CD1c-positive myeloid dendritic cell (primary cell): ENCODE measurements at regions not wholly inside any gene's neighbourhood (a gene's known extent, or its start where the extent isn't known, plus 50 kb on each side); places are given as distances from the start of the nearest gene placed in this dataset.

Experiments used
- DNase-seq: peaks from one replicate; pipeline ENCODE4 v3.0.0-alpha.2; 2016; ENCODE audit errors: extremely low spot score

- no peak for DNase-seq
Observed at GRCh38 chr7:88431882-88432281, 125.2 kb upstream of the STEAP4 start.

DNA sequence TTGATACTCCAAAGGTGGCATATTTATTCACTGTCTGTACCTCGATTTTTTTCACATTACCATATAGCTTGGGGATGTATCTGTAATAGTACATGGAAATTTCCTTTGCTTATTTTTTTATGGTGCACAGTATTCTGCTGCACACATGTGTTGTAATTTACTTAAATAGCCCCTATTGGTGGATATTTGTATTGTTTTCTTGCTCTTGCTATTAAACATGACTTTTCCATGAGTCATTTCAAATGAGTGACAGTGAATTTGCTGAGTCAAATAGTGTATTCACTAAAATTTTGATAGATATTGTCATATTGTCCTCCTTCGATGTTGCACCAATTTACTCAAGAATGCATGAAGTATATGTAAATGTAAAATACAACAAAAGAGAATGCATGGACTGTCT is 122.7 kb upstream of the STEAP4 start:
- DNase-seq: no peak

DNA sequence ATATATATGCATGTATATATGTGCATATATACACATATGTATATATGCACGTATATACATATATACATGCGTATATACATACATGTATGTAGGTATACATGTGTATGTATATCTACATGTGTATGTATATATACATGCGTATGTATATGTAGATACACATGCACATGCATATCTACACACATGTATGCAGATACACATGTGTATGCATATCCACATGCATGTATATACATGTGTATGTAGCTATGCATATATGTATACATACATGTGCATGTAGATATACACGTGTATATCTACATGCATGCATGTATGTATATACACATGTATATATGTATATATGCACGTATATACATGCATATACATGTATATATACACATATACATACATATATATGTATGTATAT is 95.8 kb upstream of the STEAP4 start:
- DNase-seq: no peak

- peak; percentile 52 for DNase-seq
Observed at GRCh38 chr7:88401009-88401623, 94.4 kb upstream of the STEAP4 start.

DNA sequence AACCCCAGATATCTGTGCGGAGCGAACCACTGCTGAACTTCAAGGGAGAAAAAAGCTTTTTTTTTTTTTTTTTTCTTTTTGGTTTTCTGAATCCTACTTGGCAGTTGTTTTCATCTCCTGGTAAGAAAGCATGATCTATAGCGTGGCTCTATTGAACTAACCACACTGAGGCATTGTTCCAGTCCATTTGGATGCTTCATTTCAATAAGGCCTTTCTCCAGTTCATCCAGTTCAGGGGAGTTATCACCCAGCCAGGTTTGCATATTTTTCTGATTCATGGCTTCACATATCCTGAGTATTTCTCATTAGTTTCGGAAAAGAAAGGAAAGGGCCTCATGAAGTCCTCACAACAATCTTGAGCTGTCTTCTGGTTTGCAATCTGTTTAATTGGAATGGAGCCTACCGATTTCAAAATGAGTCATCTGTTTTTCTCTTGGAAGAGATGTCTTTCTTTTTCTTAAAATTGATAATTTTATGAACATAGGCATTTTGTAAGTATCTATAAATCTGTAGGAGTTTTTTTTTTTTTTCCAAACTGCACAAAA is 93.1 kb upstream of the STEAP4 start:
- DNase-seq: no peak

DNA sequence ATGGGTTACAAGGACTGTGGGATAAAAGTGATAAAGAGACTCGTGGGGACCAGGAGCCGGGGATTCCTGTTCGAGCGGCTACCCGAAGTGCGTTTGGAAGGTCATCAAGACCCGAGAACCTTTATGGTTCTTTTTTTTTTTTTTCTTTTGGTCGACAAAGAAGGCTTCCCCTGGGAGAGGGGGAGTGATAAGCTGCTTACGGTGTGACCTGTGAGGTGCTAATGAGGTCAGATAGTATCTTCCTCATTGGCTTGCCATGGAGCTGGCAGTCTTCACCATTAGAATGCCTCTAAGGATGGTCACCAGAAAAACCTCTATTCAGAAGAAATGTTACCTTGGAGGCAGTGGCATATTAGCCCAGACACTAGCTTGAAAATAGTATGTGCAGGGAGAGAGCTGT is 92.3 kb upstream of the STEAP4 start:
- DNase-seq: no peak

- no peak for DNase-seq
Observed at GRCh38 chr7:88398459-88398858, 91.8 kb upstream of the STEAP4 start.

DNA sequence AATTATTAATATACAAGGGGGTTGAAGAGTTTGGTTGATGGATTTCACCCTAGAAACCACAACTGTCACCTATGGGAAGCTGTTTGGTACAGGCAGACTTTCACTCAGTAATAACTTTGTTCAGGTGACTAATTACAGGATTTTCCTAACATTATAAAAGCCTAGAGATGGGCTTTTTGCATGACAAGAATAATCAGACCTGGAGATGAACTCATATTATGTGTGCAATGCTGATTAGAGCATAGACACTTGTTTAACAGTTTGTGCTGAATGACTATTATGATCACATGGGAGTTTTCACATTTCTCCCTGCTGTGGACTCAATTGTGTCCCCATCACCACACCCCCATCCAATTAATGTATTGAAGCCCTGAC is 90.2 kb upstream of the STEAP4 start:
- DNase-seq: peak; percentile 8

- no peak for DNase-seq
Observed at GRCh38 chr7:88396295-88396947, 89.7 kb upstream of the STEAP4 start.

- peak; percentile 80 for DNase-seq
Observed at GRCh38 chr7:88395715-88396114, 89.0 kb upstream of the STEAP4 start.

- no peak for DNase-seq
Observed at GRCh38 chr7:88391247-88391646, 84.6 kb upstream of the STEAP4 start.

DNA sequence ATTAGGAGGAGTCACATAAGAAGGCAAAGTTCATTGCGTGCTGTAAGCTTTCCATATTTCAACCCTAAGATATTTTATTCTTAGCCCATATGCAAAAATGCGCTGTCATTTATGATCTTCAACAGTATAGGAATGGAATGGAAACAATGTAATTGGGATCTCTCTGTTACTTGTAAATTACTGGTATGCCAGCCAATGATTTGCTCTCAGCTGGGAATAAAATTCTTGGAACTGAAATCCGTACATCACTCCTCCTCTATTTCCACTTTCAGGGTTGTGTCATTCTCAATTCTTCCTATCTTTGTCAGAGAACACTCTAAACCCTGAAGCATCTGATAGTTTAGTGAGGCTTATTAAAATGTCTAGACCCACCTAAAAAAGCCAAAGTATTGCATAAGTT is 80.7 kb upstream of the STEAP4 start:
- no peak for DNase-seq

DNA sequence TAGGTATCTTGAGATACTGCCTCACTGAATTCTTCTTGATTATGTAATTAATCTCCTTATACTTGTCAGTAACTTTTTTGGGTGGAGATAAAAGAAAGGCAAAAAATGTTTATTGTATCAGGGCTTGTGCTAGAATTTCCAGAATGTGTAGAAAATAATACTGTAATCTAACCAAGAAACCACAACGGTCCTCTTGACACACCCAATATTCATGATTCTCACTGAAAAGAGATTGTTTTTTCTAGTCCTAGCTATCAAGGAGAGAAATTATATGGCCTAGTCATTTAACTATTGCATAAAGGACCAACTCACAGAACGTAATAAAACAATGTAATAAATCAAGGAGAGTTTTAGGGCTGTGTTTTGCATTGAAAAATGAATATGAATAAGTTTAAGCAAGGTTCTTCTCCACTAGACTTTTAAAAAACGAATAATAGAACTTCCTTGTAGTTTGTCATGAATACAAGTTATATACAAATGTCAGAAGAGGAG is 80.0 kb upstream of the STEAP4 start:
- no peak for DNase-seq

DNA sequence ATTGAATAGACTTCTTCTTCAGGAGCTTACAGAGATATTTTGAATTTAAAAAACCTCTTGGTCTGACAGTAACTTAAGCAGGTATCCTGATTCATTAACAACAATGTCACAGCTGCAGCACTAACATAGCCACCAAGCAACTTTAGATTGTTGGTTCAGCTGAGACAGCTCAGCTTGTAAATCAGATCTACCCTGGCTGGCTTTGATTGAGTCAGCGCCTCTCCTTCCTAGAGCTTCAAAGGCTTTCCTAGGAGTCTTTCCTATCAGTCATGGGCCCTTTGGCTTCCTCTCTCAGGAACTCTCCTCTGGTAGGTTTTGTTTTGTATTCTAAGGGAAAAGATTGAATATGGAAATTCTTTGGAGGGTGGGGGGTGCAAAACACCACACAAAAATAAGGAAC is 70.7 kb upstream of the STEAP4 start:
- no peak for DNase-seq

DNA sequence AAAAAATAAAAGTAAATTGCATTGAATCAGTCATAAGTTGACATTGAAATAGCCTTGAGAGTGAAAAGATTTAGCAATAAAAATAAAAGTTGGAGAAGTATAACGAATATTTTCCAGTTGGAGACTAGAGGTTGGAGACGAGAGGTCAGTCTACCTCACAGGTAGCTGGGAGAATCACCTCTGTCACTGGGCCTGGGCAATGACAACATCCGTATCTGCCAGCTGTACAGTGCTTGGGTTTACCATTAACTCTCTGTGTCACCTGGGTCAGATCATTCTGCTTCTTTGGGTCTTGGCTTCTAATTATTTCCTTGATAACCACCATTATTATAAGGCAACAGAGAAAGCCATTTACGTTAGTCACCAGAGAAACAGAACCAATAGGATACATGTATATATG is 62.0 kb upstream of the STEAP4 start:
- DNase-seq: no peak

DNA sequence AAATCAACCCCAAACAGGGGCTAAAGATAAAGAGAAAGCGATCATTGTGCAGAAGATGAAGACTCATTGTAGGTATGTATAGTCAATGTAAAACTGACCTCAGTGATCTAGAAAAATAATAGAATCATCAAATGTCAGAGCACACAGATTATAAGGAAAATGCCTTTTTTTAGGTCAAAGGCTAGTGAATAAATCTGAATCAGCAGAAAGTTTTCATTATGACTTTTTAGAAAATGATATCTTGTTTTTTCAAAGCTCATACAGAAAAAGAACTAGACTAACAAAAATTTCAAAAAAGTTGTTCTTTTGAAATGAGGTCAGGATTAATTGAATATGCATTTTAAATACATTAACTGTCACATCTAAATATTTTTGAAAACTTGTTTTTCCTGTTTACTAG is 60.2 kb upstream of the STEAP4 start:
- no peak for DNase-seq

GRCh38 chr7:88363869-88364268 is 57.2 kb upstream of the STEAP4 start:
- no peak for DNase-seq

GRCh38 chr7:88363249-88363648 is 56.6 kb upstream of the STEAP4 start:
- no peak for DNase-seq

DNA sequence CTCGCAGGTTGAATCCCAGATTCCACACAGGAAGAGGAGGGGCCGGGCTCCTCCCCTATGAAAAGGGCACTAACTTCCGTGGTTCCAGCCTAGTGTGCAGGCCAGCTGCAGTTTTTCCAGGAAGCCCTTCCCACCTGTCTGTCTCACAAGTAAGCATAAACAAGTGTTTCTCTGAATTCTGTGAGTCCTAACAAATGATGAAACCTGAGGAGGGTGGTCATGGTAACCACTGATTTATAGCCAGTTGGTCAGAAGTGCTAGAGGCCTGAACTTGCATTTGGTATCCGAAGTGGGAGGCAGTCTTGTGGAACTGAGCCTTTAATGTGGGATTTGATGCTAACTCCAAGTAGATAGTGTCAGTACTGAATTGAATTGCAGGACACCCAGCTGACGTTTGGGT is 54.7 kb upstream of the STEAP4 start:
- no peak for DNase-seq

DNA sequence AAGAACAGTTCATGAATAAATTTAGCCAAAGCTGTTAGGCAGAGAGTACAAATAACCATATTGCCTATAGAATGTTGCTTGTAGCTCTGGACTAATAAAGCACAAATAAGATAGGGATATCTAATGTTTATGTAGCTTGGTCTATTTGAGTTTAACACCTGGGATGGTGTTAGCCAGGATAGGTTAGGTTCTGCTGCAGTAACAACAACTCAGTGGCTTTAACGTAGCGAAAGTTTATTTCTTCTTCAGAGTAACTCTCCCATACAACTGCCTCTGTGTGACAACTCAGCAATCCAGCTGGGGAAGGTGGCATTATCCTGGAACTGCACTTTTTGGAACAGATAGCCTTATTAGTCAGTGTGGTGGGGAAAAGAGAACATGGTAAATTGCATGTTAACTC is 52.2 kb upstream of the STEAP4 start:
- no peak for DNase-seq

GRCh38 chr7:88358526-88358838 is 51.8 kb upstream of the STEAP4 start:
- no peak for DNase-seq

DNA sequence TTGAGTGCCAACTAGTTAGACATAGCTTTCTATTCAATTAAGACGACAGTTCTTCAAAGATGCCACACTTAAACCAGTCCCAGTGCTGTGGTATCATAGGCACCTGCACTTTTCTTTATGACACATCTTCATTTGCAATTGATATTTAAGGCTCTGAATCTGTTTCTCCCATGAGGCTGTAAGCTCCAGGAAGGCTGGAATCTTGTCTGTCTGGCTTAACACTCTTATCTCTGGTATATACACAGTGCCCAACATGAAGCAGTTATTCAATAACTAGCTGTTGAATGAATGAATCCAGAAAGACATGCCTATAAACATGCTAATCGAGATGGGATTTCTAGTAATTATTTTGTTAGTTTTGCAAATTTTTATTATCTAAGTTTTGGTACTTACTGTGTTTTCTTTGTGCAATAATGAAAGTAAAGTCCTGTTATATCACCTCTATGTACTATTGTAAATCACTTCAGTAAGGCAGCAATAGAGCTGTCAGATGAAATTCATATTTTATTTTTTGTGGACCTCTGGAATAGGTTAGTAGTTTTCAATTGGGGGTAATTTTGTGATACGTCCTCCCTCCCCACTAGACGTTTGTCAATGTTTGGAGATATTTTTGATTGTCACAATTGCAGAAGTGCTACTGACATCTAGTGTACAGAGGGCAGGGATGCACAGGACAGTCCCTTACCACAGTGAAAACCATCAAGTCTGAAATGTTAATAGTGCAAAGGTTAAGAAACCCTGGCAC is 51.3 kb upstream of the STEAP4 start:
- DNase-seq: peak; percentile 40

- DNase-seq: peak; percentile 51
Observed at GRCh38 chr7:88357294-88357693, 50.6 kb upstream of the STEAP4 start.
